ENCODE measurements at regions not wholly inside any gene's neighbourhood (a gene's known extent, or its start where the extent isn't known, plus 50 kb on each side); places are given as distances from the start of the nearest gene placed in this dataset.

GRCh38 chr2:62558743-62559142 is 52.7 kb upstream of the TMEM17 start:
- Histone ChIP-seq H3K27ac (ENCODE audit: insufficient read depth, low read length) (no peak overlapping the region), H4K8ac (ENCODE audit: low read depth in 2 of 2, low read length in 2 of 2) (no peak overlapping the region), H3K56ac (ENCODE audit: extremely low read depth, insufficient read depth, low read length) (no peak overlapping the region), H4K5ac (ENCODE audit: low read depth, low read length) (no peak overlapping the region), H3K18ac (ENCODE audit: low read depth, low read length) (no peak overlapping the region), H4K20me1 (ENCODE audit: insufficient read depth, low read length) (no peaks in the 10 kb centered on the region), H3K4ac (ENCODE audit: low read depth, low read length) (no peak overlapping the region), H3K9ac (ENCODE audit: low read depth, low read length) (no peak overlapping the region), H3K23ac (ENCODE audit: low read depth, low read length) (no peak overlapping the region), H3K27me3 (ENCODE audit: control insufficient read depth, insufficient read depth, low read length) (no peaks in the 10 kb centered on the region), H2BK5ac (ENCODE audit: low read depth, low read length, poor library complexity, severe bottlenecking) (no peak overlapping the region), H3K79me1 (ENCODE audit: low read depth in 1 of 2, low read length in 2 of 2) (no peaks in the 10 kb centered on the region), H3K9me3 (ENCODE audit: control insufficient read depth, insufficient read depth, low read length) (no peaks in the 10 kb centered on the region; the same call in 1 of the 2 replicates), H3K9me1 (ENCODE audit: insufficient read depth, low read length) (no peaks in the 10 kb centered on the region), H2AK9ac (replicated peaks; ENCODE audit: low read depth, low read length, poor library complexity) (no peak overlapping the region), H4K91ac (ENCODE audit: insufficient read depth, low read depth, low read length) (no peak overlapping the region), H2AFZ (replicated peaks; ENCODE audit: low read length, poor library complexity) (no peak overlapping the region), H2BK120ac (ENCODE audit: low read depth, low read length) (no peak overlapping the region), H3K14ac (replicated peaks; ENCODE audit: low read depth, low read length) (no peak overlapping the region), H3K36me3 (ENCODE audit: control insufficient read depth, insufficient read depth, low read length) (no peaks in the 10 kb centered on the region), H3K4me2 (ENCODE audit: low read depth, low read length) (no peak overlapping the region), H3K4me1 (ENCODE audit: control insufficient read depth, insufficient read depth, low read length) (no peaks in the 10 kb centered on the region), H3K4me3 (ENCODE audit: insufficient read depth, low read depth, low read length) (no peak overlapping the region), H2AK5ac (ENCODE audit: low read depth, low read length) (no peak overlapping the region), H2BK15ac (ENCODE audit: low read depth, low read length) (no peak overlapping the region), H2BK20ac (ENCODE audit: low read depth, low read length) (no peak overlapping the region)
- BruUV-seq (replicated peaks): no TSS peak
- no CpG with 5 or more reads among the region's 1 CpG for WGBS, 2 experiments (ENCODE audit: extremely low coverage in 2 of 2, insufficient read length in 1 of 2)
- dilution Hi-C loops (cut with HindIII; ENCODE audit: low sequenced_read_pairs, unreplicated experiment) (no loop called here), in situ Hi-C loops (cut with MboI; ENCODE audit: low sequenced_read_pairs) (no loop called here), intact Hi-C loops (cut with micrococcal nuclease) (no loop called here)
- DNase-seq (no peak), ATAC-seq (ENCODE audit: low read depth) (no peak)
- no peak for TF ChIP-seq CEBPB (IDR thresholded peaks at IDR 0.05; ENCODE audit: low read depth, low read length)
- TF ChIP-seq MAZ (IDR thresholded peaks at IDR 0.05; ENCODE audit: borderline replicate concordance, low read depth, low read length): no peak
- TF ChIP-seq POLR2A (IDR thresholded peaks at IDR 0.05; ENCODE audit: low read depth, low read length): no peak
- no peak for TF ChIP-seq CHD1 (IDR thresholded peaks at IDR 0.05; ENCODE audit: low read depth, low read length)
- TF ChIP-seq SMC3 (IDR thresholded peaks at IDR 0.05; ENCODE audit: low read depth, low read length): no peak
- TF ChIP-seq MAFK (IDR thresholded peaks at IDR 0.05; ENCODE audit: low read depth, low read length): no peak
- no peak for TF ChIP-seq USF2 (IDR thresholded peaks at IDR 0.05; ENCODE audit: low read depth, low read length)
- no peak for TF ChIP-seq BHLHE40 (IDR thresholded peaks at IDR 0.05; ENCODE audit: low read depth, low read length)
- TF ChIP-seq NFE2L2 (IDR thresholded peaks at IDR 0.05; ENCODE audit: low read depth, low read length): no peak
- TF ChIP-seq RAD21 (IDR thresholded peaks at IDR 0.05; ENCODE audit: low read length): no peak
- TF ChIP-seq MXI1 (IDR thresholded peaks at IDR 0.05; ENCODE audit: borderline replicate concordance, low read depth, low read length): no peak
- no peak for TF ChIP-seq RCOR1 (IDR thresholded peaks at IDR 0.05; ENCODE audit: insufficient replicate concordance, low read length)
- no peak for TF ChIP-seq RFX5 (IDR thresholded peaks at IDR 0.05; ENCODE audit: low read depth, low read length)
- CTCF ChIA-PET: no interaction called here
- POLR2A ChIA-PET (ENCODE audit: unreplicated experiment): no interaction called here

Data from IMR-90 (cell line).